Activated CD8-positive, alpha-beta T cell treated with anti-CD3 and anti-CD28 coated beads for 36 hours (primary cell): ENCODE measurements at regions not wholly inside any gene's neighbourhood (a gene's known extent, or its start where the extent isn't known, plus 50 kb on each side); places are given as distances from the start of the nearest gene placed in this dataset.

Source experiments
- ATAC-seq: fragments of 200-7000 bp; cut with Tn5 transposase; one replicate; pipeline ENCODE4 v1.10.0; 2021; ENCODE audit warnings: mild to moderate bottlenecking, moderate library complexity
- CTCF ChIA-PET: fragments of 350-600 bp; sonication (Branson Sonifier 250); formaldehyde crosslinking; loops from one replicate; lab custom pipeline; 2021; ENCODE audit warnings: antibody characterized with exemption; lab: Charles Lee
- POLR2A ChIA-PET: fragments of 350-600 bp; sonication (Branson Sonifier 250); formaldehyde crosslinking; loops from one replicate; lab custom pipeline; 2021; ENCODE audit warnings: antibody characterized with exemption; lab: Charles Lee
- DNase-seq: peaks from one replicate; pipeline ENCODE4 v3.0.0-alpha.2; 2020
- H3K27ac Mint-ChIP-seq: one replicate; pipeline ENCODE4 v1.8.0; 2021; ENCODE audit warnings: mild to moderate bottlenecking, mixed read lengths
- H3K27me3 Mint-ChIP-seq: one replicate; pipeline ENCODE4 v1.8.0; 2021; ENCODE audit warnings: mixed read lengths
- H3K36me3 Mint-ChIP-seq: one replicate; pipeline ENCODE4 v1.8.0; 2021; ENCODE audit warnings: low read depth, mixed read lengths
- H3K4me1 Mint-ChIP-seq: one replicate; pipeline ENCODE4 v1.8.0; 2021; ENCODE audit warnings: low read depth, mixed read lengths
- H3K4me3 Mint-ChIP-seq: one replicate; pipeline ENCODE4 v1.8.0; 2021; ENCODE audit warnings: mild to moderate bottlenecking, moderate library complexity, mixed read lengths
- H3K9me3 Mint-ChIP-seq: one replicate; pipeline ENCODE4 v1.8.0; 2021; ENCODE audit warnings: mixed read lengths
- CTCF ChIP-seq: fragments of 200-600 bp; IDR thresholded peaks from one replicate; pipeline ENCODE4 v1.8.0; 2022; ENCODE audit warnings: antibody characterized with exemption, mild to moderate bottlenecking
- intact Hi-C: fragments of 100-400 bp; cut with micrococcal nuclease; formaldehyde crosslinking; loops from one replicate; pipeline ENCODE4 v1.10.0; 2022

- DNase-seq (no peak), ATAC-seq (peak; percentile 17)
- no peaks in the 10 kb centered on the region for H3K36me3 Mint-ChIP-seq
- H3K4me1 Mint-ChIP-seq, result peaks cover 8% of the 10 kb centered on the region
- ChIA-PET CTCF (interaction anchor here (0.5 kb wide), 1 partner anchor 428 kb away, joined by 3 read pairs; no protein-coding TSS in a partner anchor), POLR2A (no interaction called here)
- peaks cover 8% of the 10 kb centered on the region for H3K27me3 Mint-ChIP-seq
- no peak for TF ChIP-seq CTCF
- no peak overlapping the region for H3K4me3 Mint-ChIP-seq
- no peak overlapping the region for H3K27ac Mint-ChIP-seq
- no peaks in the 10 kb centered on the region for H3K9me3 Mint-ChIP-seq
- intact Hi-C loops, result no loop called here
Measured at GRCh38 chr4:159003420-159004253, 99.2 kb upstream of the RAPGEF2 start.

- ChIA-PET POLR2A (no interaction called here), CTCF (no interaction called here)
- Mint-ChIP-seq H3K4me1 (peaks cover 8% of the 10 kb centered on the region), H3K36me3 (no peaks in the 10 kb centered on the region), H3K4me3 (no peak overlapping the region), H3K9me3 (no peaks in the 10 kb centered on the region), H3K27me3 (peaks cover 10% of the 10 kb centered on the region), H3K27ac (no peak overlapping the region)
- no peak for DNase-seq
- TF ChIP-seq CTCF, result no peak
- intact Hi-C loops, result no loop called here
- no peak for ATAC-seq
Measured at GRCh38 chr4:159006202-159006601, 96.7 kb upstream of the RAPGEF2 start.

- no peak for TF ChIP-seq CTCF
Measured at GRCh38 chr4:159008671-159009070, 94.2 kb upstream of the RAPGEF2 start.

GRCh38 chr4:159009521-159009920, 93.4 kb upstream of the RAPGEF2 start:
- ATAC-seq (no peak), DNase-seq (no peak)
- no peak for TF ChIP-seq CTCF
- POLR2A ChIA-PET, result no interaction called here
- peaks cover 2% of the 10 kb centered on the region for H3K27me3 Mint-ChIP-seq
- no peaks in the 10 kb centered on the region for H3K4me1 Mint-ChIP-seq
- H3K27ac Mint-ChIP-seq, result no peak overlapping the region
- no peaks in the 10 kb centered on the region for H3K36me3 Mint-ChIP-seq
- CTCF ChIA-PET, result no interaction called here
- no peaks in the 10 kb centered on the region for H3K9me3 Mint-ChIP-seq
- intact Hi-C loops, result no loop called here
- no peak overlapping the region for H3K4me3 Mint-ChIP-seq

More at GRCh38 chr4:159008671-159009070, 94.2 kb upstream of the RAPGEF2 start:
- no peaks in the 10 kb centered on the region for H3K36me3 Mint-ChIP-seq
- POLR2A ChIA-PET, result no interaction called here
- peaks cover 3% of the 10 kb centered on the region for H3K27me3 Mint-ChIP-seq
- H3K4me3 Mint-ChIP-seq, result no peak overlapping the region
- ATAC-seq (no peak), DNase-seq (no peak)
- intact Hi-C loops, result no loop called here
- no peaks in the 10 kb centered on the region for H3K4me1 Mint-ChIP-seq
- CTCF ChIA-PET, result no interaction called here
- no peaks in the 10 kb centered on the region for H3K9me3 Mint-ChIP-seq
- no peak overlapping the region for H3K27ac Mint-ChIP-seq

- no peak overlapping the region for H3K4me3 Mint-ChIP-seq
- H3K36me3 Mint-ChIP-seq, result no peaks in the 10 kb centered on the region
- peaks cover 2% of the 10 kb centered on the region for H3K27me3 Mint-ChIP-seq
- POLR2A ChIA-PET, result no interaction called here
- CTCF ChIA-PET, result no interaction called here
- DNase-seq (no peak), ATAC-seq (no peak)
- no peaks in the 10 kb centered on the region for H3K9me3 Mint-ChIP-seq
- TF ChIP-seq CTCF, result no peak
- intact Hi-C loops, result no loop called here
- H3K4me1 Mint-ChIP-seq, result no peaks in the 10 kb centered on the region
- no peak overlapping the region for H3K27ac Mint-ChIP-seq
Measured at GRCh38 chr4:159010100-159010499, 92.8 kb upstream of the RAPGEF2 start.
